ENCODE measurements at regions not wholly inside any gene's neighbourhood (a gene's known extent, or its start where the extent isn't known, plus 50 kb on each side); places are given as distances from the start of the nearest gene placed in this dataset.

GRCh38 chr6:25066593-25066992 is 130.8 kb upstream of the RIPOR2 start:
- no peak for TF ChIP-seq CTCF (conservative IDR thresholded peaks at IDR 0.05 in 1 of 2, IDR thresholded peaks at IDR 0.05 in 1 of 2; ENCODE audit: extremely low read depth in 1 of 2, insufficient read depth in 1 of 2, low read depth in 1 of 2, low read length in 2 of 2)
- no peak for TF ChIP-seq EZH2 (IDR thresholded peaks at IDR 0.05; ENCODE audit: borderline replicate concordance, low read length)
